ENCODE measurements at regions not wholly inside any gene's neighbourhood (a gene's known extent, or its start where the extent isn't known, plus 50 kb on each side); places are given as distances from the start of the nearest gene placed in this dataset.
"Not testable (repeated sequence)": the region's sequence is repeated elsewhere in the genome, so short reads cannot be mapped to it uniquely, and the experiment has no call there.

DNA sequence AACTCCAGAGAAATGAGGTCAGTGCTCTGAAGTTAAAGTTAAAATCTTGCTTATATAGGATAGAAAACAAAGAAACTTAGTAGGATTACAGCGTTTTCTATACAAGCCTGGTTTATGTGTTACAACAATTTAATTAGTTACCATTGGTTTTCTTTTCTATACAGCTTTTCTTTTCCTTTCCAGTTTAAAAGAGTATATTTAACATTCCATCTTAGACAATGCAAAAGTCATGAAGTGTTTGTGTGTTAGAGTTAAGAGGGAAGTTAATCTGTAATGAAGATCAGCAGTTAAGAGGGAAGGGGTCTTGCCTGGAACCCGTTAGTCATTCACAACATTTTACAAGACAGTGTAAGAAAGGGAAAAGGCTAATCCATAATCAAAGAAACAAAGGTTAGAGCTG is 338.3 kb downstream of the OTUD1 start:
- DNase-seq, result no peak

DNA sequence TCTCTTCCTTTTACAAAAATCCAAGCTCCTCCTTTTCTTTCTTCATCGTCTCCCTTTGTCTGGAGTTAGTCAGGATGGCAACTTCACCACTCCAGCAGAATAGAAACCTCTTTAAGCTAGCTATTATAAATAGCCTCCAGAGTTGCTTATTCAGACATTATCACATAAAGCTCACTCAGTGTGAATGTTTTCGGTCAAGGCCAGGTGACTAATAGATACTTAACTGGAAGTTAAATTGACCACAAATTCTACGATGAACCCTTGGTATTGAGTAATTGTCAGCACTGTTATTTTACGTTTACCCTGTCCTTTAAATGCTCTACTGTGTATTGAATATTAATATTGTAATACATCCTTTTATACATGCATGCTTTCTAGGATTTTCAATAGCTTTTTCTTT is 340.4 kb downstream of the OTUD1 start:
- no peak for DNase-seq

DNA sequence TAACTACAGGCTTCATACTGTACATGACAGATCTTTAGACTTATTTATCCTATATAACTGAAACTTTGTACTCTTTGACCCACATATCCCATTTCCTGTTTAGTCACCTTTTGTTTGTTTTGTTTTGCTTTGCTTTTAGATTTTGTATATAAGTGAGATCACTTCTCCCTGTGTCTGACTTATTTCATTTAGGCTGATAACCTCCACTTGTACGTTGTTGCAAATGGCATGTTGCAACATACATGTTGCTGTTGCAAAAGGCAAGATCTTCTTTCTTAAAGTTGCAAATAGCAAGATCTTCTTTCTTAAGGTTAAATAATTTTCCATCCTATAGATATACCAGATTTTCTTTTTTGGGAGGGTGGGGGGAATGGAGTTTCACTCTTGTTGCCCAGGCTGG is 341.5 kb downstream of the OTUD1 start:
- DNase-seq, result no peak

DNA sequence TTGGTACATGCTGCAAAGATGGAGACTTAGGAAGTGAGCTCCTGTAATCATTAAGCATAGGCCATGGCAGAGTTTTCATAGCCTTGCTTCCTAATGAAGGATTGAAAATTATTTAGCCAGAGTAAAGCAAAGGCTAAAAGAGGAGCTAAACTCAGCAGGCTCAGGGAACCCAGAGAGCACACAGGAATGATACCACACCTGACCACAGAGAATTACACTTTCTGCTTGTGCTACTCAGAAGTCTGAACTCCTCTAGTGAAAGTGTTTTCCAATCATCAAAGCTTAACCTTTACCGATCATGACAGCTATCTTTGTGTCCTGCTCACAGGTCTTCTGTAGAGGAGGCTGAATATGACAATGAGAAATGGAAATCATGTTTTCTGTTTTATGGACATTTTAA is 347.7 kb downstream of the OTUD1 start:
- DNase-seq, result no peak

DNA sequence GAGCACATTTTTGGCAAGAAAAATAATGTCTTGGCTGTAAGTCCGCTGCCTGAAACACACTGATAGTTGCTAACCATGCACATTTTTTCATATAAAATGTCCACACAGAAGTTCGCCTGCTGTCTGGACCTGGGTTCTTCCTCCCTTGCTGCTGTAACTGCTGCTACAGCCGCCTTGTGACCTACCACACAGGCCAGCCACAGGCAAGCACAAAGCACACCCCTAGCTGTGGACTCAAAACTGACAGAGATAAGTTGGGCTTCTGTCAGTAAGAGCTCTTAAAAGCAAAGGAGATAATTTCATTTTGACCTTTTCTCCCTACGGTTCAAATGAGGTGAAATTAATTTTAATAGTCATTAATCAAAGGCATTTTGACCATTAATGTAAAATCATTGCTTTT is 354.7 kb downstream of the OTUD1 start:
- no peak for DNase-seq

DNA sequence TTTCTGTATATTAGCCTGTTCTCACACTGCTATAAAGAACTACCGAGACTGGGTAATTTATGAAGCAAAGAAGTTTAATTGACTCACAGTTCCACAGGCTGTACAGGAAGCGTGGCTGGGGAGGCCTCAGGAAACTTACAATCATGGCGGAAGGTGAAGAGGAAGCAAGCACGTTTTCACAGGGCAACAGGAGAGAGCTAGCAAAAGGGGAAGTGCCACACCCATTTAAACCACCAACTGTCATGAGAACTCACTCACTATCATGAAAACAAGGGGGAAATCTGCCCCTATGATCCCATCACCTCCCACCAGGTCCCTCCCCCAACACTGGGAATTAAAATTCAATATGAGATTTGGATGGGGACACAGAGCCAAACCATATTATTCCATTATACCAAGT is 358.6 kb downstream of the OTUD1 start:
- DNase-seq, result not testable (repeated sequence)

DNA sequence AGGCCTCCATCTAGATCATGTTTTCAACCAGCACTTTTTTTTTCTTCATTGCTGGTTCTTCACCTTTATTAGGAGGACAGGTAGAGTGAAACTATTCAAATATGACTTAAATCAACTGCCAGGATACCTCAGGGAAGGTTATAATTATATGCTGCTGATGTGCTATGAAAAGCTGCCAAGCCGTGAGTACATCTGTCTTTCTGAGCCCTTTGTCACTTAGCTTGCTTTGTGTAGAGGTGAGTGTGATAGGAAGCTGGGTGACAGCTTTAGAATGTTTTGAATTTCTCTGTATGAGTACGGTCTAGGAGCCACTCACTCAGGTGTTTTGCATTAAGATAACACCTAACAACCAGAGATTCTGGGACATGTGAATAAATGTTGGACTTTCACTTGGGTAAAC is 365.2 kb downstream of the OTUD1 start:
- no peak for DNase-seq

DNA sequence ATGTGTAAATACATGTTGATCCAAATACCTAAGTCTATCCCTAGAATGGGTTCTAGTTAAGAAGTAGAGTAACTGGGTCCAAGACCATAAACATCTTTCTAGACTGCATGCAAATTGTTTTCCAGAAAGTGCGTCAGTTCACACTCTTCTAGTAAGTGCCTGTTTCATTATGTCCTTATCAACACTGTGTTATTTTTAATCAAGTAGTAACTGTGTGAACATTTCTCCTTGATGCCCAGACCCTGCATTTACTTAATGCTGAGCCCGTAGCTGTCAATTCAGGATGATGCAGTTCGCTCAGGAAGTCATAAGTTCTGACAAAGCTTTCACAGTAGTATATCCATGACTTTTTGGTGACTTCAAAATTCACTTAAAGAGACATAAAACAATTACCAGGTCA is 374.8 kb downstream of the OTUD1 start:
- DNase-seq, result no peak

DNA sequence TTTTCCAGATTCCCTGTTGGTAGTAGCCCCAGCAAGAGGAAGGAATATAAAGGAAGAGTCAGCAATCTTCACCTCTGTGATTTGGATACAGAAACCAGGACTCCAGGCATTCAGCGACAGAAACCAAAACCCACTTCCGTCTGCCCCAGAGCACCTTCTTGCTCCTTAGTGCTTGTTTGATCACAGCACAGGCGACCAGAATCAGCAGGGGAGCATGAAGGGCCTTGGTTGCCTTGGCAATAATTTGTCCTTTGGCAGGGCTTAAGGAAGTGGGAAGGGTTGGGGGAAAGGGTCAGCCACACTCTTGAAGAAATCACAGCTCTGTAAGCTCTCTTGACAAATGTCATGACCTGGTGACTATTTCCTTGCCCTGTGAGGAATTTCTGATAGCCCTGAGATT is 379.6 kb downstream of the OTUD1 start:
- DNase-seq, result no peak

DNA sequence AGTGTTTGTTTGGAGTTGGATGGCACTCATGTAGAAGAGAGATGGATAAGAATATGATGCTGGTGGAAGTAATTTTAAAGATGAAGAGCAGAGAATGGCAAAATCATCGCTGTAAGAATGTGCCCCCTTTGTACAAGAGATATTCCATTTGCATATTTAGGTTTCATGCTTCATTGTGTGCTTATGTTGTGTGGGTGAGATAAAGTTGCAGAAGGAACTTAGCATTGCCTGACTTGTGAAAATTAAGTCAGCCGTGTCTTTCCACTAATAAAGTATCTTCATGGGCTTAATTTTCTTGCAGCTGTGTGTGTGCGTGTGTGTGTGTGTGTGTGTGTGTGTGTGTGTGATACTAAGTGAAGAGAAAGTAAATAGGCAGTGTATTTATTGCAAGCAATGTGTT is 381.9 kb downstream of the OTUD1 start:
- no peak for DNase-seq

DNA sequence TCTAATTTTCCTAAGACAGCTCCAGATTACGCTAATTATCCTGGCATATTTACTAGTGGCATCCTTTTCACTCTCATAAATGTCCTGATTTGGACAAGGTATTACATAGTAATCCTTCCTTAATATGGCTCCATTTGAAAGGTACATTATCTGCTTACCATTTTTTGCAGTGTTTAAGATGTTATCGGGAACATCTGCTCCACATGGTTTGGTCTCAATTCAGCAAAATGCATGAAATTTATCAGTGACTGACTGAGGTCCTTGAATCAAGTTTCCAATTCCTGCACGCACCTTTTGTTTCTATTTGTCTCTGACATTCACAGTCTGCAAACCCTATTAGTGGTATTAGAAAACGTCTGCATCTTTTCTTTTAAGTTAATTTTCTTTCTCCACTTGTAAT is 384.1 kb upstream of the KIAA1217 start:
- no peak for DNase-seq

DNA sequence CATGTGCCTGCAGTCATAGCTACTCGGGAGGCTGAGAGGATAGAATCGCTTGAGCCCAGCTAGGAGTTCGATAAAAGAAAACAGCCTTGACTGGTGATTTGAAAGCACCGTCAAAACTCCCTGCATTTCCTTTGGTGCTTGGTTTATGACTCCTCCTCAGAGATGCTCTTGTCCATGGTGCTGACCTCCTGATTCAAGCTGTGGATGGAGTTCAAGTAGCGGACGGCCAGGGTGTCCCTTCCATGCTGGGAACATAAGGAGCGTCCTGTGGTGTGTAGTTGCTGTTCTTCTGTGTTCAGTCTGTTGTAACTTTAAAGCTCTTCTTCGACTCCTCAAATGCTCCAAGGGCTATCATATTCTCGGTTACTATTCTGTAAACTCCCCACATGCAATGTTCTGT is 382.5 kb upstream of the KIAA1217 start:
- no peak for DNase-seq

DNA sequence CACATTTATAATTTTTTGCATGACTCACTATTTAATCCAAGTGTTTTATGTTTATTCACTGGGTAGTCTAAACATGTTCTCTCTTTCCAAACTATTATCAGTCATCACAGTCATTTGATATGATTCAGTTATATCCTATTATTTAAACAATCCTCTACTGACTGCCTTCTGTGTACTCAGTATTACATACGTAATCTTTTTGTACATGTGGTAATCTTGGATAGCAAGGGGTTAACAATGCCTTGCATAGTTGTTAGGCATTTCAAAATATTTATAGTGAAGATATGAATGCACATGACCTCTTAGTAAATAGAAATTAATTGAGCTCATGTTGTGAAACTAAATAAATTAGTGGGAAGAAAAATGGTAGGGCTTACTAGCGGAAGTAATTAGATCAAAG is 379.4 kb upstream of the KIAA1217 start:
- DNase-seq, result no peak

DNA sequence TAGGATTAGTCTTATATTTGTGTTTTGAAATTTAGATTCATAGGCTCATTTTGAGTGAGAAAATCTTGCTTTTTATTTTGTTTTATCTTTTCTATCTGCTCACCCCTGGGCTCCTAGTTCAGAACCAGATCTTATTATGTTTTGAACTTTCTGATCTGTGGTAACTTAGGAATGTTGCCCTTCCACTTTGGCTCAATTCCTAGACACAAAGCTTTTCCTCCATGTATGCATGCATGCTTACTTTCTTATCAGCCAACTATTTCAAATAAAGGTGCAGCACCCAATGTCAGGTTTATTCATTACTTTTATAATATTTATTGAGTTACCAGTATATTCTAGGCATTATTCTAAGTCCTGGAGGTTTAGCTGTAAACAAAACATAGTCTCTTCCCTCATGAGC is 374.8 kb upstream of the KIAA1217 start:
- no peak for DNase-seq

DNA sequence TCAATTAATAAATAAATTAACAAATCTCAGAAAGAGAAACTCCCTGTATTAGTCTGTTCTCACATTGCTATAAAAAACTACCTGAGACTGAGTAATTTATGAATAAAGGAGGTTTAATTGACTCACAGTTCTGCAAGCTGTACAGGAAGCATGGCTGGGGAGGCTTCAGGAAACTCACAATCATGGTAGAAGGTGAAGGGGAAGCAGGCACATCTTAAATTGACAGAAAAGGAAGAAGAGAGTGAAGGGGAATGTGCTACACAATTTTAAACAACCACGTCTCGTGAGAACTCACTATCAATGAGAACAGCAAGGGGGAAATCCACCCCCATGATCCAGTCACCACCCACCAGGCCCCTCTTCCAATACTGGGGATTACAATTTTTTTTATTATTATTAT is 358.3 kb upstream of the KIAA1217 start:
- no peak for DNase-seq

DNA sequence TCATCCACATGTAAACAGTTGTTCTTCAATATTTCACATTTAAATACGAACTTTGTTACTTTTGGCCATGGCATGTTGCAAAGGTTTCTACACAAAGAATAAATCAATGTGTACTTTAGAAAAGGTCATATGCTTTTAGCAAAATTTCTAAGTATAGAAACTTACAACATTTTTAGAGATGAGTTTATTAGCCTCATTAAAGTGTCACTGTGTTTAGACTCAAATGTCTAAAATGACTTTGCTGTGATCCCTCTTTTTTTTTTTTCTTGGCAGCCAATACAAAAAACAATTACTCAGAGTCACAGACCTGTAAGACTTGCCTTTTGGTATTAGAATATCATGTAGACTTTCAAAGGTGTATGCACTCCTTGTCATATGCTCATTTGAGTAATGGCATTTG is 349.3 kb upstream of the KIAA1217 start:
- DNase-seq, result no peak

DNA sequence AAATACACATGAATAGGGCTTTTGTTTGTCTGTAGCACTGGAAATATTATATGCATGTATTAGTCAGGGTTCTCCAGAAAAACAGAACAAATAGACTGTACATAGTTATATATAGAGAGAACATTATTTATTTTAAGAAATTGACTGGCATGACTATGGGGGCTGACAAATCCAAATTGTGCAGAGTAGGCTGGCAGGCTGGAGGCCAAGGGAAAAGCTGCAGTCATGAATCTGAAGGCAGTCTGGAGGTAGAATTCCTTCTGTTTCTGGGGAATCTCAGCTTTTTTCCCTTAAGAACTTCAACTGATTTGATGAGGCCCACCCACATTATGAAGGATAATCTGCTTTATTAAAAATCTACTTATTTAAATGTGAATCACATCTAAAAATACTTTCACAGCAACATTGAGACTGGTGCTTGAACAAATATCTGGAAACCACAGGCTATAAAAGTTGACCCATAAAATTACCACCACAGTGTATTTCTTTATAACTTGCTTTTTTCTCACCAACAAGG is 344.2 kb upstream of the KIAA1217 start:
- no peak for DNase-seq

DNA sequence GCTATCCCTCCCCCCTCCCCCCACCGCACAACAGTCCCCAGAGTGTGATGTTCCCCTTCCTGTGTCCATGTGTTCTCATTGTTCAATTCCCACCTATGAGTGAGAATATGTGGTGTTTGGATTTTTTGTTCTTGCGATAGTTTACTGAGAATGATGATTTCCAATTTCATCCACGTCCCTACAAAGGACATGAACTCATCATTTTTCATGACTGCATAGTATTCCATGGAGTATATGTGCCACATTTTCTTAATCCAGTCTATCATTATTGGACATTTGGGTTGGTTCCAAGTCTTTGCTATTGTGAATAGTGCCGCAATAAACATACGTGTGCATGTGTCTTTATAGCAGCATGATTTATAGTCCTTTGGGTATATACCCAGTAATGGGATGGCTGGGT is 342.0 kb upstream of the KIAA1217 start:
- DNase-seq, result not testable (repeated sequence)

DNA sequence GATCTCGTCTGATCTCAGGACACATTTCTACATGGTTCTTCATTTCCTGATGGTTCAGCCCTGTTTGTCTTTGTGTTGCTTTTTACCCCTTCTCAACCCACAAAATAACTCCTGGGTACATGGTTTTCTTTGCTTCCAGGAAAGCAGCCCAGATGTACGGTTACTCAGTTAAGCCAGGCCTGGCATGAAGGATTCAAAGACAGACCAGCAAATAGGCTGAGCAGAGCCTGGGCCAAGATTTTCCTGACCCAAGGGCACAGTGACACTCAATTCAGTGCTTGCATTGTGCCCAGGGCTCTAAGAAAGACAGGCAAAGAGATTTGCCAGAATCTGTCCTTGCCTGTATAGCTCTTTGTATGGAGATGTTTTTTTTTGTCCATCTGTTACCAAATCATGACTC is 340.8 kb upstream of the KIAA1217 start:
- no peak for DNase-seq

DNA sequence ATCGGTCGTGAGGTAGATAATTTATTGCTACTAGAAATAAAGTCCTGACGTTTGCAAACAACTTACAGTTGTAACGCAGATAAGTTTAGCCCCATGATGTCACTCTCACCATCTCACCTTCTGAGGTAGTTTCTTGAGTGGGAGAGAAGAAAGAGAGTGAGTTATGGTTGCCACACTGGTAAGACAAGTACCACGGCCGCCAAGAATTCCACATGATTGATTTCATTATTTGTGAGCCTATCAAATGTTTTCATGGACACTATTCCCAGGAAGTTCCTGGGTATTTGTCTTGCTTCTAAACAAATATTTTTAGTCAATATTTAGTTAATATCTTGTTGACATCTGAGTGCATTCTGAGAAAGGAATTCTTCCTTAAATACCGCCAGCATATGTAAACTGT is 339.4 kb upstream of the KIAA1217 start:
- DNase-seq, result no peak

DNA sequence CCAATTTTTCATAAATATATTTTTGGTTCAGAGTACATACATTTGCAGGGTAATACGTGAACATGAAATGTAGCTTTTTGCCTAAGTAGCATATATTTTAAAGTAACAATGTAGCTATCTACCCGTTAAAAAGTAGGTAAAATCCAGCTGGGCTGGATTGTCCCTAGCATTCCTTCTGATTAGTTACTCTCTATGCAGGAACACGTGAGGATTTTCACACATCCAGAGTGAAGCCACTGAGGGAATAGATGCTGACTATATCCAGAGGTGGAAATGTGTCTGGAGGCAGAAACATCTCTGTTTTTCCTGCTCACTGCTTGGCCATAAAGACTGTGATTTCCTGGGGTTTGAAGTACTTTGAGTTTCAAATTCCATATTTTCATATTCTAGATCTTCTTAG is 338.9 kb upstream of the KIAA1217 start:
- no peak for DNase-seq

DNA sequence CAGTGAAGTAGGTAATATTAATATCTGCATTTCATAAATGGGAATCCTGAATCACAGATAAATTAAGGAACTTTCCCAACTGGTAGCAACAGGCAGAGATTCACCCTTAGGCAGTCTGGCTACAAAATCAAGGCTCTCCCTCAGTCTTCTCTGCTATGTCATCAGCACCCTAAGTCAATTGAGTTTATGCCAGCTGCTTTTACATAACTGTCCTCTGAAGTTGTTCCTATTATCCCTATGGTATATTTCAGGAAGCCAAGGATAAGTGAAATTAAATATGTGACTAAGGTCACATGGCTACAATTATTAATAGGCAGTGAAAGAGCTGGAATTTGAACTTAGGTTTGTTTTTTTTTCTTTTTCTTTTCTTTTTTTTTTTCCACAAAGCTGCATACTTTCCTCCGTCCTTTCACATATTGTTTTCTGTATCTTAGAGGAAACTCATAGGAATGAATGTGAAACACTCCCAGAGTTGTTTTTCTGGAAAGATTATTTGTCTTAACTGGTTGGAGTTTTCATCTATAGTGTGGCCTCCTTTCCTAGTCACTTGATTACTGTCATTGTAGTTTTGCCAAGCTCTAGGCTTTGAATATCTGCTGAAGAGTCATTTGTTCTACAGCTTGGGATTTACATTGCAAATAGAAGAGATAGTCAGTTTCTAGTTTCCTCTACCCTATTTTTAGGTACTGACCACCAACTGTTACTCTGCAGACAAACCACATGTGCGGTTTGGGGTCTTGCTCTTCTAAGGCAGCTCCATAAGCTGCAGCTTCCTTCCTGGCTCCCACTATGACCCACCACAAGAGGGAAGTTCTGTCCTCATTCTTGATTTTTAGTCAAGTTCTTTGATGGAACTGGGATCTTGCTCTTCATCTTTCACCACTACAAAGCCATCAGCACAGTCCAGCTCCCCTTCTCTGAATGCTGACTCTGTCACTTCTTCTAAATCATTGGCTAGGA is 338.0 kb upstream of the KIAA1217 start:
- DNase-seq, result no peak

DNA sequence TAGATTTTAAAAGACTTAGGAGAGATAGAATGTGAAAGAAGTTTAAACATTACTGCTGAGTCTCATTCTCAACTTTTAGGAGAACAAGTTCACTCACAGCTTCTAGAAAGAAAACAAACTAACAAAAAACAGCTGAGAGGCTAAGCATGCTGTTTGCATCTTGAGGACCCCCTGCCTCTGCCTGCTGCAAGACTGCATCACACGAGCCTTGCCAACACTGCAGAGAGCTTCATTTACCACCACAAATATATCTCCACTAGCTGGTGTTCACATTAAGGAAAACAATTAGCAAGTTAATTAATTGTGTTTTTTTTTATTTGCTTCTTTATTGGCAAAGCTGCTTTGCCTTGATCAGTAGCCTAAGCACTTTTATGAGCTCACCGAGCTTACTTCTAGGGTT is 336.6 kb upstream of the KIAA1217 start:
- no peak for DNase-seq

DNA sequence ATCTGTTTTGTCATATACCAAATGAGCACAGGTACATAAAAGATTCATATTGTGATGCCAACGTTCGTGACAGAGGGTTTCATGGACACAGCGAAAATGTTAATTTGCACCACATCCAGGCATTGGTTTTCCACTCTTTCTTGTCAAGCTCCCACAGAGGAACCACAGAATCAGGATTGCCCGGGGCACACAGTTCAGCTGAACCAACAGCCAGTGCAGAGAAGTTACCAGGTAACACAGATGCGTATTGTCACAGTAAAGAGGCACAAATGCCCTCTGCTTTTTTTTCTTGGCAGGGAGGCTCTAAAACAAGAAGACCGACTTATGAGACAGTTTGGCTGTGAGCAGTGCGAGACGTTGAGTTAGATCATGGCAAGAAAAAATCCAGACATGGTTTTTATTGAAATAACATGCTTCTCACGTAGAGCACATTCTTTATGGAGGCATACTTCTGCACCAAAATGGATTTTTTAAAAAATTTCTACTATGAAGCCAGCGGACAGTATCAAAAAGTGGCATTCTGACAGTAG is 331.1 kb upstream of the KIAA1217 start:
- DNase-seq, result no peak

DNA sequence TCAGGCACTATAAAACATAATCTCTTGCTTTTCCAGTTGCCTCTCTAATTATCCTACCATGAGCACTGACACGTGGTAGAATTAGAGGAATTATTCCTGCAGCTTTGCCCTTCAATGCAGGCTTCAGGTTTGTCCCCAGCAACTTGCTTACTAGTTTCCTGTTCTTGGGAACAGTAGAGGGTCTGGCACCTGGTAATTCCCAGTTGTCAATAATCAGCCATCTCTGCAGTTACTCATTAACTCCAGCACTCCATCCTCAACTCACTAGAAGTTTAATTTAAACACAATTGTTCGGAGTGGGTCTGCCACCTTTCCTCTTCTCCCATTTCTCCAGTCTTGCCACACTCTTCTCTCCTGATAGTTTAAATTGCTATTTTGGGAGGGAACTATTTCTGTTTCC is 324.3 kb upstream of the KIAA1217 start:
- no peak for DNase-seq
